ENCODE measurements at regions not wholly inside any gene's neighbourhood (a gene's known extent, or its start where the extent isn't known, plus 50 kb on each side); places are given as distances from the start of the nearest gene placed in this dataset.

- TF ChIP-seq PRDM4 (CRISPR knock-in tag; IDR thresholded peaks at IDR 0.05; ENCODE audit: borderline replicate concordance) (no peak), MTF1 (CRISPR knock-in tag; IDR thresholded peaks at IDR 0.05) (no peak), MLLT10 (CRISPR knock-in tag; IDR thresholded peaks at IDR 0.05) (no peak), WIZ (CRISPR knock-in tag; IDR thresholded peaks at IDR 0.05) (no peak), KDM4B (CRISPR knock-in tag; IDR thresholded peaks at IDR 0.05) (no peak), NR3C1 (CRISPR knock-in tag; IDR thresholded peaks at IDR 0.05) (no peak), REXO4 (CRISPR knock-in tag; IDR thresholded peaks at IDR 0.05; ENCODE audit: borderline replicate concordance) (no peak), ZNF563 (CRISPR knock-in tag; IDR thresholded peaks at IDR 0.05) (no peak)
Observed at GRCh38 chr3:177251755-177252154, 54.5 kb upstream of the TBL1XR1 start (continued).

GRCh38 chr3:177257006-177257405, 59.7 kb upstream of the TBL1XR1 start:
- Histone ChIP-seq H3K9me3 (ENCODE audit: low read length) (no peaks in the 10 kb centered on the region), H3K27me3 (ENCODE audit: control insufficient read depth in 1 of 2, insufficient read depth in 2 of 2, low read length in 2 of 2) (no peaks in the 10 kb centered on the region), H4K20me1 (ENCODE audit: insufficient read depth, low read length) (no peaks in the 10 kb centered on the region), H3K79me2 (ENCODE audit: insufficient read depth, low read length) (no peaks in the 10 kb centered on the region), H3K27ac (ENCODE audit: extremely low read length, insufficient read depth, low read length) (no peak overlapping the region), H3K9ac (ENCODE audit: insufficient read depth, low read depth, low read length) (no peak overlapping the region), H3K36me3 (replicated peaks in 1 of 2; ENCODE audit: control insufficient read depth in 1 of 2, insufficient read depth in 2 of 2, low read length in 2 of 2) (no peaks in the 10 kb centered on the region), H3K4me2 (ENCODE audit: low read depth, low read length) (no peak overlapping the region), H2AFZ (ENCODE audit: low read length) (no peak overlapping the region), H3K4me3 (replicated peaks in 1 of 3; ENCODE audit: insufficient read depth in 1 of 3, low read depth in 2 of 3, low read length in 3 of 3) (no peak overlapping the region), H3K4me1 (ENCODE audit: insufficient read depth, low read length) (peaks cover 10% of the 10 kb centered on the region; the same call in 1 of the 2 replicates)
- no peak for TF ChIP-seq MLXIP (CRISPR knock-in tag; IDR thresholded peaks at IDR 0.05; ENCODE audit: borderline replicate concordance)
- no peak for TF ChIP-seq ZNF274 (CRISPR knock-in tag; IDR thresholded peaks at IDR 0.05)
- TF ChIP-seq BRD4 (CRISPR knock-in tag; IDR thresholded peaks at IDR 0.05) = no peak
- TF ChIP-seq PRPF4 (IDR thresholded peaks at IDR 0.05; ENCODE audit: low read depth, low read length, poor library complexity, severe bottlenecking) = no peak
- TF ChIP-seq DNMT1 (CRISPR knock-in tag; IDR thresholded peaks at IDR 0.05) = no peak
- TF ChIP-seq SMC3 (IDR thresholded peaks at IDR 0.05; ENCODE audit: low read length) = no peak
- intact Hi-C loops (cut with micrococcal nuclease; ENCODE audit: unreplicated experiment) (no loop called here), in situ Hi-C loops (cut with HindIII; ENCODE audit: extremely low pct_ligation_motif_present, low pct_unique_long_range_greater_than_20kb) (no loop called here)
- whole genome bisulfite sequencing (ENCODE audit: low lambda C conversion rate) = 3% methylated on average over 1 of the region's 1 CpG
- POLR2A ChIA-PET = no interaction called here
- DNase-seq (ENCODE audit: low spot score) (no peak), FAIRE-seq (no peak), ATAC-seq (no peak)
- CTCF ChIA-PET (ENCODE audit: low intra/inter-chr PET ratio, low total read pairs) = no interaction called here
- BruUV-seq (replicated peaks) = no TSS peak
